Fibroblast of lung (primary cell): ENCODE measurements at regions not wholly inside any gene's neighbourhood (a gene's known extent, or its start where the extent isn't known, plus 50 kb on each side); places are given as distances from the start of the nearest gene placed in this dataset.

ENCODE experiments used
- DNase-seq, 2 donors: peaks; one replicate each; pipeline versions ENCODE4 v3.0.0 to v3.0.0-alpha.2; 2010; ENCODE audit warnings: low read depth in 2 of 2
- H2AFZ ChIP-seq: 2 replicates; pipeline ENCODE4 v1.5.1; 2012; ENCODE audit warnings: low read length, control low read depth, inconsistent platforms
- H3K27ac ChIP-seq: 2 replicates; pipeline ENCODE4 v1.5.1; 2011; ENCODE audit warnings: low read length, control low read depth; ENCODE audit not compliant: insufficient read depth
- H3K27me3 ChIP-seq: 2 replicates; pipeline ENCODE4 v1.5.1; 2011; ENCODE audit warnings: mild to moderate bottlenecking, low read length; ENCODE audit not compliant: control insufficient read depth, insufficient read depth
- H3K36me3 ChIP-seq: 2 replicates; pipeline ENCODE4 v1.5.1; 2011; ENCODE audit warnings: low read length; ENCODE audit not compliant: control insufficient read depth, insufficient read depth
- H3K4me1 ChIP-seq: 2 replicates; pipeline ENCODE4 v1.5.1; 2011; ENCODE audit warnings: low read length; ENCODE audit not compliant: control insufficient read depth, insufficient read depth; ENCODE audit errors: extremely low read depth
- H3K4me2 ChIP-seq: 2 replicates; pipeline ENCODE4 v1.5.1; 2011; ENCODE audit warnings: low read length, control low read depth; ENCODE audit not compliant: insufficient read depth; ENCODE audit errors: extremely low read depth
- H3K4me3 ChIP-seq, 4 experiments: fragments of 200-600 bp in 1 of 4; sonication (generic) in 1 of 4; replicated peaks in 1 of 4; 2 replicates each; pipeline ENCODE4 v1.5.1; 2011 to 2016; ENCODE audit warnings: low read length in 4 of 4, low read depth in 3 of 4, mild to moderate bottlenecking in 3 of 4, control low read depth in 2 of 4, inconsistent platforms in 1 of 4, mixed read lengths in 1 of 4; ENCODE audit not compliant: insufficient read depth in 1 of 4; ENCODE audit errors: control extremely low read depth in 1 of 4
- H3K79me2 ChIP-seq: 2 replicates; pipeline ENCODE4 v1.5.1; 2012; ENCODE audit warnings: mild to moderate bottlenecking, low read length, inconsistent platforms; ENCODE audit not compliant: control insufficient read depth, insufficient read depth
- H3K9ac ChIP-seq: 2 replicates; pipeline ENCODE4 v1.5.1; 2011; ENCODE audit warnings: mild to moderate bottlenecking, low read length, control low read depth; ENCODE audit not compliant: insufficient read depth
- H3K9me3 ChIP-seq: 2 replicates; pipeline ENCODE4 v1.5.1; 2012; ENCODE audit warnings: low read depth, low read length; ENCODE audit not compliant: control insufficient read depth, insufficient read depth
- H4K20me1 ChIP-seq: 2 replicates; pipeline ENCODE4 v1.5.1; 2011; ENCODE audit warnings: low read length; ENCODE audit not compliant: control insufficient read depth, insufficient read depth; ENCODE audit errors: extremely low read depth
- EZH2 ChIP-seq: IDR thresholded peaks from 2 replicates; pipeline ENCODE4 v1.5.1; 2012; ENCODE audit warnings: low read length, control low read depth, mild to moderate bottlenecking; ENCODE audit errors: missing control alignments
- TF ChIP-seq, protein P1 (sequence below), 2 donors: IDR thresholded peaks in 1 of 2; conservative IDR thresholded peaks in 1 of 2; 1 replicate in 1 of 2; 2 replicates in 1 of 2; pipeline ENCODE4 v1.5.1; 2011 to 2012; ENCODE audit warnings: low read length in 2 of 2, control low read depth in 1 of 2, inconsistent platforms in 1 of 2, low read depth in 1 of 2, mild to moderate bottlenecking in 1 of 2

DNA sequence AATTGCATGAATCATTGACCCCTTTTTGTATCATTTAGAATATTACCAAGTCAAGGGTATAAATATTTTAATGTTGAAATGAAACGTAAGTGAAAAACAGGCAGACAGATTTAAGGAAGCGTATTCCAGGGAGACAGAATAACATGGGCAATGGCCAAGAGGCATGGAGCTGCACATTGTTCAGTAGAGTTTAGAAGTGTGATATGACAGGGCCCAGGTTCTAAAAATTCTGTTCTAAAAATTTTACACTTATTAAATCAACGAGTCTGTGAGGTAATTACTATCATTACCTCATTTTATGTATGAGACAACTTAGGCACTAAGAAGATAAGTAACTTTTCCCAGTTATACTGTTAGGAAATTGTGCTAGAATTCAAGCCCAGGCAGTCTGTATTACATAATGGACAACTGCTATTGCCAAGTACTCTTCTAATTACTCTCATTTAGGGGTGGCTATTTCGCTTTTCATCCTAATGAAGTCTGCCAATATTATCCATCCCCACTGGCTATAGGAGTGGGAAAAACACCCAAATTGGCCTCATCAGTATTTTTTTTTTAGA lies 103.2 kb upstream of the NAV3 start:
- Histone ChIP-seq H2AFZ (no peak overlapping the region), H3K4me2 (no peak overlapping the region), H3K36me3 (no peaks in the 10 kb centered on the region), H3K27ac (no peak overlapping the region), H4K20me1 (no peaks in the 10 kb centered on the region), H3K9me3 (no peaks in the 10 kb centered on the region), H3K27me3 (no peaks in the 10 kb centered on the region), H3K4me3 (no peak overlapping the region), H3K4me1 (no peaks in the 10 kb centered on the region), H3K79me2 (no peaks in the 10 kb centered on the region), H3K9ac (no peak overlapping the region)
- DNase-seq = no peak
- no peak for TF ChIP-seq EZH2
- TF ChIP-seq, protein P1, sequence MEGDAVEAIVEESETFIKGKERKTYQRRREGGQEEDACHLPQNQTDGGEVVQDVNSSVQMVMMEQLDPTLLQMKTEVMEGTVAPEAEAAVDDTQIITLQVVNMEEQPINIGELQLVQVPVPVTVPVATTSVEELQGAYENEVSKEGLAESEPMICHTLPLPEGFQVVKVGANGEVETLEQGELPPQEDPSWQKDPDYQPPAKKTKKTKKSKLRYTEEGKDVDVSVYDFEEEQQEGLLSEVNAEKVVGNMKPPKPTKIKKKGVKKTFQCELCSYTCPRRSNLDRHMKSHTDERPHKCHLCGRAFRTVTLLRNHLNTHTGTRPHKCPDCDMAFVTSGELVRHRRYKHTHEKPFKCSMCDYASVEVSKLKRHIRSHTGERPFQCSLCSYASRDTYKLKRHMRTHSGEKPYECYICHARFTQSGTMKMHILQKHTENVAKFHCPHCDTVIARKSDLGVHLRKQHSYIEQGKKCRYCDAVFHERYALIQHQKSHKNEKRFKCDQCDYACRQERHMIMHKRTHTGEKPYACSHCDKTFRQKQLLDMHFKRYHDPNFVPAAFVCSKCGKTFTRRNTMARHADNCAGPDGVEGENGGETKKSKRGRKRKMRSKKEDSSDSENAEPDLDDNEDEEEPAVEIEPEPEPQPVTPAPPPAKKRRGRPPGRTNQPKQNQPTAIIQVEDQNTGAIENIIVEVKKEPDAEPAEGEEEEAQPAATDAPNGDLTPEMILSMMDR (conservative IDR thresholded peaks at IDR 0.05 in 1 of 2, IDR thresholded peaks at IDR 0.05 in 1 of 2; ENCODE audit: low read depth in 1 of 2, low read length in 2 of 2) = no peak

DNA sequence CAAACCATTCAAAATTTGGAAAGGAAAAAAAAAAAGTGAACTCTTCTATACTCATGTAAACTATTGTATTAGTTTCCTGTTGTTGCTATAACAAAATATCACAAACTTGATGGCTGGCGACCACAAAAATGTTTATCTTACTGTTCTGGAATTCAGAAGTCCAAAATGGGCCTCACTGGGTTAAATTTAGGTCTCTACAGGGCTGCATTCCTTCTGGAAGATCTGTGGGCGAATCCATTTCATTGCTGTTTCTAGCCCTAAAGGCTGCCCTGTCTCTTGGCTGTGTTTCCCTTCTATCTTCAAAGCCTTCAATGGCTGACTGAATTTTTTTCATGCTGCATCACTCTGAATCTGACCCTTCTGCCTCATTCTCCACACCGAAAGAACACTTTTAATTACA lies 105.1 kb upstream of the NAV3 start:
- DNase-seq = peak; percentile 39 to 95
- no peaks in the 10 kb centered on the region for H3K4me1 ChIP-seq
- H3K36me3 ChIP-seq = no peaks in the 10 kb centered on the region
- no peak overlapping the region for H2AFZ ChIP-seq
- no peaks in the 10 kb centered on the region for H3K27me3 ChIP-seq
- no peak overlapping the region for H3K4me3 ChIP-seq
- no peaks in the 10 kb centered on the region for H3K79me2 ChIP-seq
- H3K9me3 ChIP-seq = no peaks in the 10 kb centered on the region
- H3K27ac ChIP-seq = no peak overlapping the region
- TF ChIP-seq, protein P1 (conservative IDR thresholded peaks at IDR 0.05 in 1 of 2, IDR thresholded peaks at IDR 0.05 in 1 of 2; ENCODE audit: low read depth in 1 of 2, low read length in 2 of 2) = no peak
- no peak for TF ChIP-seq EZH2
- H4K20me1 ChIP-seq = no peaks in the 10 kb centered on the region
- no peak overlapping the region for H3K9ac ChIP-seq
- no peak overlapping the region for H3K4me2 ChIP-seq

GRCh38 chr12:77724367-77724957 lies 106.2 kb upstream of the NAV3 start:
- DNase-seq = peak; percentile 45 to 71
- Histone ChIP-seq H3K4me3 (no peak overlapping the region), H3K4me2 (no peak overlapping the region), H3K79me2 (no peaks in the 10 kb centered on the region), H3K4me1 (no peaks in the 10 kb centered on the region), H3K36me3 (no peaks in the 10 kb centered on the region), H3K27me3 (no peaks in the 10 kb centered on the region), H4K20me1 (no peaks in the 10 kb centered on the region), H2AFZ (no peak overlapping the region), H3K9ac (no peak overlapping the region), H3K9me3 (no peaks in the 10 kb centered on the region), H3K27ac (no peak overlapping the region)
- TF ChIP-seq EZH2 = no peak
- TF ChIP-seq, protein P1 (conservative IDR thresholded peaks at IDR 0.05 in 1 of 2, IDR thresholded peaks at IDR 0.05 in 1 of 2; ENCODE audit: low read depth in 1 of 2, low read length in 2 of 2) = peak; percentile 61 to 81
